OCI-LY1 (cell line): ENCODE measurements at regions not wholly inside any gene's neighbourhood (a gene's known extent, or its start where the extent isn't known, plus 50 kb on each side); places are given as distances from the start of the nearest gene placed in this dataset.

ENCODE experiments used
- EZH2 ChIP-seq: fragments of 200-600 bp; sonication (generic), shearing (Covaris generic); IDR thresholded peaks from 2 replicates; pipeline ENCODE4 v1.8.0; 2017; ENCODE audit warnings: borderline replicate concordance, mixed run types, mild to moderate bottlenecking, antibody characterized with exemption, low read length, moderate library complexity, mixed read lengths
- TF ChIP-seq, protein P1 (sequence below): fragments of 200-600 bp; sonication (generic), shearing (Covaris generic); IDR thresholded peaks from 2 replicates; pipeline ENCODE4 v1.5.1; 2017; ENCODE audit warnings: mild to moderate bottlenecking, antibody characterized with exemption, low read length, moderate library complexity, mixed read lengths

DNA sequence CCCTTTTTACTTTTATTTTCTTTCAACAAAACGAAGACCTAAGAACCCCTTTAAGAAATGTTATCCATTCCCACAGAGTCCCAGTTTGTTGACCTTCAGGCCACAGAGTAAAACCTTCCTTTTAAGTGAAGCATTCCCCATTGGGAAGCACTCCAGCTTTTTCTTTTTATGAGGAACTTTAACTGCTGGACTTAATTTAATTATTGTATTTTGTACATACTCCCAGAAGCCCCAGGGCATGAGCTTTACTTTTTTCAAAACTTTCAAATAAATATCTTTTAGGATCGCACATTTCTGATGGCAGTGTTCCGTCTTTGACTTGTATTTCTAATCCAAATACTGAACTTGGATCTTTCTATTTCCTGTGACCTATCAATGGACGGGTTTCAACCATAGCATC is 68.9 kb downstream of the ZIC5 start:
- TF ChIP-seq, protein P1, sequence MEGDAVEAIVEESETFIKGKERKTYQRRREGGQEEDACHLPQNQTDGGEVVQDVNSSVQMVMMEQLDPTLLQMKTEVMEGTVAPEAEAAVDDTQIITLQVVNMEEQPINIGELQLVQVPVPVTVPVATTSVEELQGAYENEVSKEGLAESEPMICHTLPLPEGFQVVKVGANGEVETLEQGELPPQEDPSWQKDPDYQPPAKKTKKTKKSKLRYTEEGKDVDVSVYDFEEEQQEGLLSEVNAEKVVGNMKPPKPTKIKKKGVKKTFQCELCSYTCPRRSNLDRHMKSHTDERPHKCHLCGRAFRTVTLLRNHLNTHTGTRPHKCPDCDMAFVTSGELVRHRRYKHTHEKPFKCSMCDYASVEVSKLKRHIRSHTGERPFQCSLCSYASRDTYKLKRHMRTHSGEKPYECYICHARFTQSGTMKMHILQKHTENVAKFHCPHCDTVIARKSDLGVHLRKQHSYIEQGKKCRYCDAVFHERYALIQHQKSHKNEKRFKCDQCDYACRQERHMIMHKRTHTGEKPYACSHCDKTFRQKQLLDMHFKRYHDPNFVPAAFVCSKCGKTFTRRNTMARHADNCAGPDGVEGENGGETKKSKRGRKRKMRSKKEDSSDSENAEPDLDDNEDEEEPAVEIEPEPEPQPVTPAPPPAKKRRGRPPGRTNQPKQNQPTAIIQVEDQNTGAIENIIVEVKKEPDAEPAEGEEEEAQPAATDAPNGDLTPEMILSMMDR: no peak
- no peak for TF ChIP-seq EZH2
